HEK293T (cell line): ENCODE measurements at regions not wholly inside any gene's neighbourhood (a gene's known extent, or its start where the extent isn't known, plus 50 kb on each side); places are given as distances from the start of the nearest gene placed in this dataset.

Experiments used
- ELF4 ChIP-seq: fragments of 450-650 bp; IDR thresholded peaks from 2 replicates; pipeline ENCODE4 v1.6.1; 2017; ENCODE audit warnings: antibody characterized with exemption
- FOXK2 ChIP-seq: fragments of 450-650 bp; IDR thresholded peaks from 2 replicates; pipeline ENCODE4 v1.6.1; 2016; ENCODE audit warnings: mild to moderate bottlenecking

- no peak for TF ChIP-seq FOXK2
- TF ChIP-seq ELF4, result no peak
Measured at GRCh38 chr11:25659706-25660105, 672.2 kb upstream of the ANO3 start.
